ENCODE measurements at regions not wholly inside any gene's neighbourhood (a gene's known extent, or its start where the extent isn't known, plus 50 kb on each side); places are given as distances from the start of the nearest gene placed in this dataset.

GRCh38 chr5:89010512-89010911 lies 127.5 kb upstream of the MEF2C start:
- no peak for TF ChIP-seq ZFP3 (CRISPR knock-in tag; IDR thresholded peaks at IDR 0.05)
- TF ChIP-seq CREB5 (CRISPR knock-in tag; IDR thresholded peaks at IDR 0.05; ENCODE audit: low read depth), result no peak
- TF ChIP-seq GLIS3 (CRISPR knock-in tag; IDR thresholded peaks at IDR 0.05), result no peak
- TF ChIP-seq TCF4 (CRISPR knock-in tag; IDR thresholded peaks at IDR 0.05; ENCODE audit: borderline replicate concordance), result no peak
- TF ChIP-seq RARB (CRISPR knock-in tag; IDR thresholded peaks at IDR 0.05), result no peak
- no peak for TF ChIP-seq PATZ1 (CRISPR knock-in tag; IDR thresholded peaks at IDR 0.05; ENCODE audit: borderline replicate concordance)
- TF ChIP-seq BACH2 (CRISPR knock-in tag; IDR thresholded peaks at IDR 0.05; ENCODE audit: borderline replicate concordance), result no peak
- TF ChIP-seq POU6F1 (CRISPR knock-in tag; IDR thresholded peaks at IDR 0.05; ENCODE audit: borderline replicate concordance, low read depth), result no peak
- no peak for TF ChIP-seq CSRNP3 (CRISPR knock-in tag; IDR thresholded peaks at IDR 0.05)
- TF ChIP-seq ESRRG (CRISPR knock-in tag; IDR thresholded peaks at IDR 0.05), result no peak
